Endothelial cell of umbilical vein (primary cell): ENCODE measurements at regions not wholly inside any gene's neighbourhood (a gene's known extent, or its start where the extent isn't known, plus 50 kb on each side); places are given as distances from the start of the nearest gene placed in this dataset.

Experiments
- BruUV-seq: library from RNA; stranded (reverse); fragments of 400-500 nt; replicated peaks from 2 replicates; lab custom pipeline; 2021; lab: Mats Ljungman, UMichigan
- CTCF ChIA-PET: fragments of 300-600, 350-600 bp; sonication (Branson Sonifier 250); formaldehyde crosslinking; loops from one replicate; lab custom pipeline; 2021; ENCODE audit warnings: antibody characterized with exemption, inconsistent platforms; lab: Charles Lee
- POLR2A ChIA-PET: fragments of 300-600, 350-600 bp; sonication (Branson Sonifier 250); formaldehyde crosslinking; loops from one replicate; lab custom pipeline; 2021; ENCODE audit warnings: antibody characterized with exemption, inconsistent platforms; lab: Charles Lee
- DNase-seq: peaks from one replicate; pipeline ENCODE4 v3.0.0-alpha.2; 2011; ENCODE audit warnings: low read depth, low spot score
- FAIRE-seq: peaks from 2 replicates; lab custom pipeline; 2011; peaks lifted over from hg19 to GRCh38; lab: Jason Lieb, UNC
- H2AFZ ChIP-seq: 2 replicates; pipeline ENCODE4 v1.6.0; 2012; ENCODE audit warnings: low read depth, low read length, control low read depth, inconsistent platforms
- H3K27ac ChIP-seq: 2 replicates; pipeline ENCODE4 v1.5.1; 2011; ENCODE audit warnings: low read depth, mild to moderate bottlenecking, control low read depth, low read length, moderate library complexity; ENCODE audit not compliant: insufficient read depth
- H3K27me3 ChIP-seq, 2 experiments: 2 replicates each; pipeline versions ENCODE4 v1.6.0 to v1.6.1; 2011; ENCODE audit warnings: low read length in 2 of 2, mixed read lengths in 1 of 2; ENCODE audit not compliant: control insufficient read depth in 2 of 2, insufficient read depth in 2 of 2
- H3K36me3 ChIP-seq, 2 experiments: 2 replicates in 1 of 2; 3 replicates in 1 of 2; pipeline ENCODE4 v1.5.1; 2011; ENCODE audit warnings: low read length in 2 of 2, mild to moderate bottlenecking in 1 of 2, moderate library complexity in 1 of 2; ENCODE audit not compliant: control insufficient read depth in 2 of 2, insufficient read depth in 2 of 2; ENCODE audit errors: extremely low read depth in 1 of 2
- H3K4me1 ChIP-seq: 3 replicates; pipeline ENCODE4 v1.5.1; 2011; ENCODE audit warnings: mild to moderate bottlenecking, low read length; ENCODE audit not compliant: control insufficient read depth, insufficient read depth; ENCODE audit errors: extremely low read depth
- H3K4me2 ChIP-seq: 2 replicates; pipeline ENCODE4 v1.6.1; 2011; ENCODE audit warnings: low read length, control low read depth, mixed read lengths; ENCODE audit not compliant: insufficient read depth
- H3K4me3 ChIP-seq, 3 experiments: fragments of 200-600 bp in 1 of 3; sonication (generic), shearing (Covaris generic) in 1 of 3; replicated peaks in 1 of 3; 2 replicates each; pipeline ENCODE4 v1.5.1; 2011 to 2016; ENCODE audit warnings: control low read depth in 3 of 3, low read length in 3 of 3, mild to moderate bottlenecking in 2 of 3, inconsistent platforms in 1 of 3, low read depth in 1 of 3, moderate library complexity in 1 of 3; ENCODE audit not compliant: insufficient read depth in 1 of 3
- H3K79me2 ChIP-seq: 2 replicates; pipeline ENCODE4 v1.6.0; 2012; ENCODE audit warnings: low read length, inconsistent platforms; ENCODE audit not compliant: control insufficient read depth, insufficient read depth
- H3K9ac ChIP-seq: replicated peaks from 2 replicates; pipeline ENCODE3; 2011; ENCODE audit warnings: low read length, control low read depth; ENCODE audit not compliant: insufficient read depth; ENCODE audit errors: extremely low read depth
- H3K9me1 ChIP-seq: replicated peaks from 3 replicates; pipeline ENCODE4 v1.6.0; 2011; ENCODE audit warnings: mild to moderate bottlenecking, low read length; ENCODE audit not compliant: control insufficient read depth, insufficient read depth; ENCODE audit errors: extremely low read depth
- H3K9me3 ChIP-seq: replicated peaks from 2 replicates; pipeline ENCODE4 v1.5.1; 2012; ENCODE audit warnings: low read length, inconsistent platforms; ENCODE audit not compliant: control insufficient read depth, insufficient read depth
- H4K20me1 ChIP-seq: replicated peaks from 2 replicates; pipeline ENCODE3; 2011; ENCODE audit warnings: mild to moderate bottlenecking, low read length; ENCODE audit not compliant: control insufficient read depth, insufficient read depth; ENCODE audit errors: extremely low read depth
- EZH2 ChIP-seq: IDR thresholded peaks from 2 replicates; pipeline ENCODE4 v1.6.1; 2012; ENCODE audit warnings: borderline replicate concordance, low read depth, mild to moderate bottlenecking, moderate library complexity, low read length, inconsistent platforms; ENCODE audit not compliant: severe bottlenecking
- FOS ChIP-seq: IDR thresholded peaks from 2 replicates; pipeline ENCODE4 v1.6.1; 2011; ENCODE audit warnings: mild to moderate bottlenecking, low read length, moderate library complexity, borderline replicate concordance; ENCODE audit not compliant: insufficient read depth
- GATA2 ChIP-seq: IDR thresholded peaks from 2 replicates; pipeline ENCODE4 v1.7.0; 2011; ENCODE audit warnings: low read depth, mild to moderate bottlenecking, moderate library complexity, mixed read lengths, low read length; ENCODE audit not compliant: insufficient read length, insufficient read depth
- JUN ChIP-seq: IDR thresholded peaks from 2 replicates; pipeline ENCODE4 v1.6.1; 2011; ENCODE audit warnings: borderline replicate concordance, low read depth; ENCODE audit not compliant: insufficient read length, insufficient read depth
- MYC ChIP-seq: IDR thresholded peaks from one replicate; pipeline ENCODE4 v1.6.1; 2011; ENCODE audit warnings: mild to moderate bottlenecking, low read depth, low read length
- POLR2A ChIP-seq: IDR thresholded peaks from 2 replicates; pipeline ENCODE4 v1.6.1; 2012; ENCODE audit warnings: low read depth, mild to moderate bottlenecking, control low read depth, low read length
- POLR2AphosphoS5 ChIP-seq: IDR thresholded peaks from 2 replicates; pipeline ENCODE4 v1.6.1; 2012; ENCODE audit warnings: low read depth, mild to moderate bottlenecking, control low read depth, low read length, moderate library complexity; ENCODE audit not compliant: insufficient read depth
- dilution Hi-C: fragments of 300-500 bp; cut with MboI; formaldehyde crosslinking; loops from one replicate; pipeline ENCODE4 v1.15.0; 2019; ENCODE audit warnings: low sequenced_read_pairs; ENCODE audit not compliant: extremely low pct_ligation_motif_present
- intact Hi-C: fragments of 100-400 bp; cut with micrococcal nuclease; formaldehyde crosslinking; loops from one replicate; pipeline ENCODE4 v1.10.0; 2022
- TF ChIP-seq, protein P1 (sequence below): IDR thresholded peaks from 2 replicates; pipeline ENCODE4 v1.6.1; 2011; ENCODE audit not compliant: insufficient read depth, insufficient read length
- TF ChIP-seq, protein P2 (sequence below), 2 donors: IDR thresholded peaks; 1 replicate in 1 of 2; 2 replicates in 1 of 2; pipeline ENCODE4 v1.5.1; 2011; ENCODE audit warnings: low read length in 2 of 2, mild to moderate bottlenecking in 2 of 2, moderate library complexity in 2 of 2, control low read depth in 1 of 2, inconsistent platforms in 1 of 2, low read depth in 1 of 2; ENCODE audit not compliant: insufficient read depth in 1 of 2; ENCODE audit errors: extremely low read depth in 1 of 2

DNA sequence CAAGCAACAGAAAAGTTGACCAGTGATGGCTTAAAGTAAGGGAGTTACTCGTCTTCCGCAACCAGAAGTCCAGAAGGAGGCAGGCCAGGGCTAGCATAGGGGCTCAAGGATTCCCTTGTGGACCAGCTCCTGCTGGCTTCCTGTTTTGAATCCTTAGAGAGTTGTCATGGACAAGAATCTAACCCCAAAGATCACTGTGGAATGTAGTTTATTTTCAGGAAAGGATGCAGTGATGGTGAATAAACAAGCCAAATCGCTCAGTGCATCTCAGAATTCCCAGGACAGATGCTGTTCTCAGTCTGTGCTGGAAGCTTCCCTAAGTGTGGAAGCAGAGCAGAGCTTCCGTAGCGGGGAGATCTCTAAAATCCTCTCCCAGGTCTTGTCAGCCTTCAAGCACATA, 311.3 kb downstream of the C12orf75 start:
- H3K36me3 ChIP-seq: no peaks in the 10 kb centered on the region
- H3K27me3 ChIP-seq: no peaks in the 10 kb centered on the region
- no TSS peak for BruUV-seq
- H3K9me3 ChIP-seq: no peaks in the 10 kb centered on the region
- H3K4me2 ChIP-seq: no peak overlapping the region
- no peak for TF ChIP-seq JUN
- TF ChIP-seq EZH2: no peak
- TF ChIP-seq, protein P1, sequence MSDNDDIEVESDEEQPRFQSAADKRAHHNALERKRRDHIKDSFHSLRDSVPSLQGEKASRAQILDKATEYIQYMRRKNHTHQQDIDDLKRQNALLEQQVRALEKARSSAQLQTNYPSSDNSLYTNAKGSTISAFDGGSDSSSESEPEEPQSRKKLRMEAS: no peak
- TF ChIP-seq POLR2A: no peak
- TF ChIP-seq MYC: no peak
- TF ChIP-seq FOS: no peak
- no peak for TF ChIP-seq GATA2
- no peak for TF ChIP-seq POLR2AphosphoS5
- TF ChIP-seq, protein P2, sequence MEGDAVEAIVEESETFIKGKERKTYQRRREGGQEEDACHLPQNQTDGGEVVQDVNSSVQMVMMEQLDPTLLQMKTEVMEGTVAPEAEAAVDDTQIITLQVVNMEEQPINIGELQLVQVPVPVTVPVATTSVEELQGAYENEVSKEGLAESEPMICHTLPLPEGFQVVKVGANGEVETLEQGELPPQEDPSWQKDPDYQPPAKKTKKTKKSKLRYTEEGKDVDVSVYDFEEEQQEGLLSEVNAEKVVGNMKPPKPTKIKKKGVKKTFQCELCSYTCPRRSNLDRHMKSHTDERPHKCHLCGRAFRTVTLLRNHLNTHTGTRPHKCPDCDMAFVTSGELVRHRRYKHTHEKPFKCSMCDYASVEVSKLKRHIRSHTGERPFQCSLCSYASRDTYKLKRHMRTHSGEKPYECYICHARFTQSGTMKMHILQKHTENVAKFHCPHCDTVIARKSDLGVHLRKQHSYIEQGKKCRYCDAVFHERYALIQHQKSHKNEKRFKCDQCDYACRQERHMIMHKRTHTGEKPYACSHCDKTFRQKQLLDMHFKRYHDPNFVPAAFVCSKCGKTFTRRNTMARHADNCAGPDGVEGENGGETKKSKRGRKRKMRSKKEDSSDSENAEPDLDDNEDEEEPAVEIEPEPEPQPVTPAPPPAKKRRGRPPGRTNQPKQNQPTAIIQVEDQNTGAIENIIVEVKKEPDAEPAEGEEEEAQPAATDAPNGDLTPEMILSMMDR (IDR thresholded peaks at IDR 0.05; ENCODE audit: extremely low read depth in 1 of 2, insufficient read depth in 1 of 2, low read depth in 1 of 2, low read length in 2 of 2): no peak
- H3K9ac ChIP-seq: no peak overlapping the region
- no peaks in the 10 kb centered on the region for H3K79me2 ChIP-seq
- CTCF ChIA-PET: no interaction called here
- H3K27ac ChIP-seq: no peak overlapping the region
- POLR2A ChIA-PET: no interaction called here
- H4K20me1 ChIP-seq: no peaks in the 10 kb centered on the region
- intact Hi-C loops (no loop called here), dilution Hi-C loops (no loop called here)
- H3K9me1 ChIP-seq: no peaks in the 10 kb centered on the region
- no peak for FAIRE-seq
- H3K4me1 ChIP-seq: no peaks in the 10 kb centered on the region
- no peak overlapping the region for H2AFZ ChIP-seq
- H3K4me3 ChIP-seq: no peak overlapping the region
- DNase-seq: no peak
